Testis (tissue), 2 donors: ENCODE measurements at regions not wholly inside any gene's neighbourhood (a gene's known extent, or its start where the extent isn't known, plus 50 kb on each side); places are given as distances from the start of the nearest gene placed in this dataset.

ENCODE experiments used
- DNase-seq: peaks from one replicate; pipeline ENCODE4 v3.0.0-alpha.2; 2019
- H3K27ac ChIP-seq, 2 donors: fragments of 200-600 bp; sonication (generic); one replicate each; pipeline ENCODE4 v1.5.1; 2019
- H3K27me3 ChIP-seq: fragments of 200-600 bp; sonication (generic); one replicate; pipeline ENCODE4 v1.5.1; 2019
- H3K36me3 ChIP-seq: fragments of 200-600 bp; sonication (generic); one replicate; pipeline ENCODE4 v1.5.1; 2017; ENCODE audit warnings: low read depth; ENCODE audit errors: missing control alignments
- H3K4me1 ChIP-seq: fragments of 200-600 bp; sonication (generic); one replicate; pipeline ENCODE4 v1.5.1; 2019
- H3K4me3 ChIP-seq, 2 donors: fragments of 200-600 bp; sonication (generic); one replicate each; pipeline ENCODE4 v1.5.1; 2017 to 2019
- H3K9me3 ChIP-seq: fragments of 200-600 bp; sonication (generic); one replicate; pipeline ENCODE4 v1.5.1; 2017
- CTCF ChIP-seq, 3 experiments: fragments of 450-650 bp in 2 of 3; fragments of 200-600 bp in 1 of 3; sonication (generic) in 1 of 3; IDR thresholded peaks; one replicate each; pipeline ENCODE4 v1.5.1; 2016 to 2019; ENCODE audit warnings: antibody characterized with exemption in 3 of 3, mild to moderate bottlenecking in 2 of 3, moderate library complexity in 1 of 3
- POLR2A ChIP-seq: fragments of 450-650 bp; IDR thresholded peaks from one replicate; pipeline ENCODE4 v1.6.1; 2017; ENCODE audit warnings: antibody characterized with exemption, mild to moderate bottlenecking, moderate library complexity
- WGBS, 2 donors: methylation state at CpG; one replicate each; pipeline ENCODE4 v1.1.5; 2018; 5-methylcytosine and 5-hydroxymethylcytosine counted together
- intact Hi-C: fragments of 100-400 bp; cut with DNase I; formaldehyde crosslinking; loops from one replicate; pipeline ENCODE4 v1.15.1; 2023; ENCODE audit warnings: low total_unique reads

- Histone ChIP-seq H3K36me3 (no peaks in the 10 kb centered on the region), H3K27me3 (no peaks in the 10 kb centered on the region), H3K4me3 (no peak overlapping the region), H3K4me1 (no peaks in the 10 kb centered on the region), H3K9me3 (no peaks in the 10 kb centered on the region), H3K27ac (no peak overlapping the region)
- no peak for DNase-seq
- intact Hi-C loops, result no loop called here
- 66 to 67% methylated on average over 1 of the region's 1 CpG for WGBS, 2 donors
- no peak for TF ChIP-seq CTCF (IDR thresholded peaks at IDR 0.05)
- no peak for TF ChIP-seq POLR2A
Measured at GRCh38 chr2:59190518-59190917, 949.4 kb upstream of the FANCL start.

GRCh38 chr2:59184276-59185020 is 943.3 kb upstream of the FANCL start:
- Histone ChIP-seq H3K4me1 (no peaks in the 10 kb centered on the region), H3K4me3 (no peak overlapping the region), H3K27ac (no peak overlapping the region), H3K36me3 (no peaks in the 10 kb centered on the region), H3K27me3 (no peaks in the 10 kb centered on the region), H3K9me3 (no peaks in the 10 kb centered on the region)
- no peak for DNase-seq
- intact Hi-C loops, result no loop called here
- TF ChIP-seq POLR2A, result no peak
- no peak for TF ChIP-seq CTCF (IDR thresholded peaks at IDR 0.05)
- WGBS, 2 donors, result 46 to 54% methylated on average over 6 of the region's 6 CpGs

- H3K27me3 ChIP-seq, result no peaks in the 10 kb centered on the region
- intact Hi-C loops, result no loop called here
- H3K27ac ChIP-seq, result no peak overlapping the region
- H3K4me3 ChIP-seq, result no peak overlapping the region
- TF ChIP-seq POLR2A, result no peak
- no peak for TF ChIP-seq CTCF (IDR thresholded peaks at IDR 0.05)
- H3K4me1 ChIP-seq, result no peaks in the 10 kb centered on the region
- no peaks in the 10 kb centered on the region for H3K9me3 ChIP-seq
- WGBS, 2 donors, result 96 to 100% methylated on average over 1 of the region's 1 CpG
- no peak for DNase-seq
- H3K36me3 ChIP-seq, result no peaks in the 10 kb centered on the region
Measured at GRCh38 chr2:59183070-59183469, 941.9 kb upstream of the FANCL start.

- Histone ChIP-seq H3K4me1 (no peaks in the 10 kb centered on the region), H3K4me3 (no peak overlapping the region), H3K27ac (no peak overlapping the region), H3K36me3 (no peaks in the 10 kb centered on the region), H3K27me3 (no peaks in the 10 kb centered on the region), H3K9me3 (no peaks in the 10 kb centered on the region)
- 32 to 37% methylated on average over 3 of the region's 3 CpGs for WGBS, 2 donors
- TF ChIP-seq CTCF (IDR thresholded peaks at IDR 0.05) (peak in 1 of 3 experiments; percentile 28), POLR2A (no peak)
- DNase-seq, result peak; percentile 23
- intact Hi-C loops, result no loop called here
Measured at GRCh38 chr2:59182249-59182648, 941.1 kb upstream of the FANCL start.

GRCh38 chr2:59181347-59181746 is 940.2 kb upstream of the FANCL start:
- intact Hi-C loops, result no loop called here
- WGBS, 2 donors, result 64 to 73% methylated on average over 2 of the region's 2 CpGs
- Histone ChIP-seq H3K4me1 (no peaks in the 10 kb centered on the region), H3K36me3 (no peaks in the 10 kb centered on the region), H3K9me3 (no peaks in the 10 kb centered on the region), H3K27ac (no peak overlapping the region), H3K4me3 (no peak overlapping the region), H3K27me3 (no peaks in the 10 kb centered on the region)
- no peak for DNase-seq
- TF ChIP-seq POLR2A (no peak), CTCF (IDR thresholded peaks at IDR 0.05) (no peak)
